ENCODE measurements at regions not wholly inside any gene's neighbourhood (a gene's known extent, or its start where the extent isn't known, plus 50 kb on each side); places are given as distances from the start of the nearest gene placed in this dataset.

GRCh38 chr3:117393119-117393518, 683.5 kb downstream of the TUSC7 start:
- no peaks in the 10 kb centered on the region for H4K20me1 ChIP-seq (replicated peaks in 1 of 2; ENCODE audit: control insufficient read depth in 1 of 2, insufficient read depth in 2 of 2, low read length in 2 of 2)
- H2BK20ac ChIP-seq (ENCODE audit: low read length): no peak overlapping the region
- no peaks in the 10 kb centered on the region for H3K9me3 ChIP-seq (ENCODE audit: insufficient read depth in 2 of 2, low read depth in 1 of 2, low read length in 1 of 2)
- no peak overlapping the region for H2BK5ac ChIP-seq (ENCODE audit: low read depth, low read length)
- H3K4me2 ChIP-seq (ENCODE audit: insufficient read depth in 1 of 2, low read depth in 2 of 2, low read length in 2 of 2): no peak overlapping the region
- no peaks in the 10 kb centered on the region for H3K79me2 ChIP-seq (ENCODE audit: control insufficient read depth in 1 of 2, insufficient read depth in 2 of 2, low read length in 2 of 2)
- H3K27ac ChIP-seq (ENCODE audit: low read depth, low read length): no peak overlapping the region
- H2BK120ac ChIP-seq (replicated peaks; ENCODE audit: low read depth, low read length): no peak overlapping the region
- H4K8ac ChIP-seq (ENCODE audit: extremely low read depth, insufficient read depth, low read length): no peak overlapping the region
- no peak overlapping the region for H4K5ac ChIP-seq (ENCODE audit: insufficient read length, low read depth, low read length)
- no peak overlapping the region for H3K4ac ChIP-seq (replicated peaks; ENCODE audit: insufficient read length, low read depth, low read length)
- FAIRE-seq (no peak), DNase-seq (ENCODE audit: low read depth in 1 of 2, low spot score in 2 of 2) (no peak)
- H2BK12ac ChIP-seq (ENCODE audit: low read depth, low read length): no peak overlapping the region
- CTCF ChIA-PET (ENCODE audit: partially characterized antibody): interaction anchor here (1.5 to 2.4 kb wide), 2 partner anchors 14 to 47 kb away, joined by 4 to 13 read pairs; no protein-coding TSS in a partner anchor
- POLR2A ChIA-PET (ENCODE audit: partially characterized antibody): no interaction called here
- H3K27me3 ChIP-seq (replicated peaks in 1 of 4; ENCODE audit: control insufficient read depth in 3 of 4, extremely low read depth in 1 of 4, insufficient read depth in 3 of 4, low read length in 3 of 4): peaks cover 1 to 21% (median 10%) of the 10 kb centered on the region in 4 experiments
- no peak overlapping the region for H3K14ac ChIP-seq (ENCODE audit: insufficient read length)
- no peak overlapping the region for H2BK15ac ChIP-seq (ENCODE audit: low read length)
- no peak overlapping the region for H3K9ac ChIP-seq (replicated peaks in 1 of 4; ENCODE audit: extremely low read depth in 1 of 4, low read depth in 3 of 4, low read length in 3 of 4)
- H3K18ac ChIP-seq (ENCODE audit: extremely low read depth, low read length): no peak overlapping the region
- H3K23ac ChIP-seq (ENCODE audit: insufficient read length): no peak overlapping the region
- H3K36me3 ChIP-seq (ENCODE audit: control insufficient read depth in 2 of 4, insufficient read depth in 4 of 4, low read length in 3 of 4): no peaks in the 10 kb centered on the region
- H3K56ac ChIP-seq (replicated peaks; ENCODE audit: insufficient read length, low read depth, low read length): no peak overlapping the region
- no peak overlapping the region for H4K91ac ChIP-seq (replicated peaks; ENCODE audit: insufficient read length, low read length)
- H3K4me3 ChIP-seq (ENCODE audit: extremely low read depth in 1 of 4, insufficient read depth in 2 of 4, low read depth in 3 of 4, low read length in 4 of 4): no peak overlapping the region
- H3K79me1 ChIP-seq (ENCODE audit: low read depth, low read length): no peaks in the 10 kb centered on the region
- H3K23me2 ChIP-seq (ENCODE audit: low read depth, low read length): no peaks in the 10 kb centered on the region
- no peak for TF ChIP-seq BACH1 (IDR thresholded peaks at IDR 0.05; ENCODE audit: low read length)
- no peak for TF ChIP-seq E2F6 (IDR thresholded peaks at IDR 0.05)
- no peak for TF ChIP-seq BCL11A (IDR thresholded peaks at IDR 0.05; ENCODE audit: low read depth in 2 of 2, low read length in 2 of 2)
- TF ChIP-seq BRCA1 (IDR thresholded peaks at IDR 0.05; ENCODE audit: low read depth, low read length): no peak
- no peak for TF ChIP-seq RBBP5 (IDR thresholded peaks at IDR 0.05; ENCODE audit: borderline replicate concordance, low read depth, low read length)
- TF ChIP-seq POU5F1 (IDR thresholded peaks at IDR 0.05; ENCODE audit: low read depth, low read length): no peak
- TF ChIP-seq, protein P1, sequence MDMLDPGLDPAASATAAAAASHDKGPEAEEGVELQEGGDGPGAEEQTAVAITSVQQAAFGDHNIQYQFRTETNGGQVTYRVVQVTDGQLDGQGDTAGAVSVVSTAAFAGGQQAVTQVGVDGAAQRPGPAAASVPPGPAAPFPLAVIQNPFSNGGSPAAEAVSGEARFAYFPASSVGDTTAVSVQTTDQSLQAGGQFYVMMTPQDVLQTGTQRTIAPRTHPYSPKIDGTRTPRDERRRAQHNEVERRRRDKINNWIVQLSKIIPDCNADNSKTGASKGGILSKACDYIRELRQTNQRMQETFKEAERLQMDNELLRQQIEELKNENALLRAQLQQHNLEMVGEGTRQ (IDR thresholded peaks at IDR 0.05; ENCODE audit: low read length): no peak
- WGBS, 2 experiments (ENCODE audit: extremely low coverage in 1 of 2, insufficient coverage in 1 of 2, insufficient read length in 1 of 2, insufficient replicate concordance in 2 of 2, low coverage in 1 of 2, low lambda C conversion rate in 2 of 2, missing lambda C conversion rate in 1 of 2): 94% methylated on average over 1 of the region's 1 CpG; no CpG with 5 or more reads in 1 of the 2 experiments
- H2AK5ac ChIP-seq (ENCODE audit: low read depth, low read length): no peak overlapping the region
- no peak overlapping the region for H2AFZ ChIP-seq (ENCODE audit: low read length)
- peaks cover 5 to 12% (median 7%) of the 10 kb centered on the region in 4 experiments for H3K4me1 ChIP-seq (replicated peaks in 1 of 4; ENCODE audit: control insufficient read depth in 3 of 4, insufficient read depth in 4 of 4, low read length in 3 of 4)
